ENCODE measurements at regions not wholly inside any gene's neighbourhood (a gene's known extent, or its start where the extent isn't known, plus 50 kb on each side); places are given as distances from the start of the nearest gene placed in this dataset.

GRCh38 chr13:63011996-63012395 lies 1596.3 kb upstream of the PCDH20 start:
- Histone ChIP-seq H3K36me3 (ENCODE audit: insufficient read depth, insufficient read length, low read length) (no peaks in the 10 kb centered on the region), H3K4me1 (ENCODE audit: insufficient read depth, insufficient read length) (no peaks in the 10 kb centered on the region), H3K27me3 (ENCODE audit: insufficient read depth, insufficient read length) (no peaks in the 10 kb centered on the region), H3K4me3 (ENCODE audit: insufficient read length, low read depth) (no peak overlapping the region), H3K9ac (ENCODE audit: insufficient read length, low read depth) (no peak overlapping the region), H3K9me3 (ENCODE audit: insufficient read depth, low read length) (peaks cover 10% of the 10 kb centered on the region; the same call in 1 of the 2 replicates)
- TF ChIP-seq YY1 (IDR thresholded peaks at IDR 0.05; ENCODE audit: insufficient read depth, insufficient read length), result no peak
- no peak for TF ChIP-seq ZNF274 (IDR thresholded peaks at IDR 0.05; ENCODE audit: low read depth, low read length)
- no peak for TF ChIP-seq SUZ12 (IDR thresholded peaks at IDR 0.05; ENCODE audit: extremely low read depth, insufficient read depth, insufficient read length)
- no peak for DNase-seq (ENCODE audit: low read depth, low spot score)

DNA sequence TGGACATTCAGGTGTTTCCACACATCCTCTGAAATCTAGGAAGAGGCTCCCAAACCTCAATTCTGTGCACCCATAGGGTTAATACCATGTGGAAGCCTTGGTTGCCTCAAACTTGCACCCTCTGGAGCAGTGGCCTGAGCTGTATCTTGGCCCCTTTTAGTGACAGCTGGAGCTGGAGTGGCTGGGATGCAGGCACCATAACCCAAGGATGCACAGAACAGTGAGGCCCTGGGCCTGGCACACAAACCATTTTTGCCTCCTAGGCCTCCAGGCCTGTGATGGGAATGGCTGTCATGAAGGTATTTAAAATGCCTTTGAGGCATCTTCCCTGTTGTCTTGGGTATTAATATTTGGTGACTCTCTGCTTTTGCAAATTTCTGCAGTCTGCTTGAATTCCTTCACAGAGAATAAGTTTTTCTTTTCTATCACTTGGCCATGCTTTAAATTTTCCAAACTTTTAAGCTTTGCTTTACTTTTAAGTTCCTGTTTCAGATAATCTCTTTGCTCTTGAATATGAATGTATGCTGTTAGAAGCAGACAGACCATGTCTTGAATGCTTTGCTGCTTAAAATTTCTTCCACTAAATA lies 1594.5 kb upstream of the PCDH20 start:
- Histone ChIP-seq H3K9ac (ENCODE audit: insufficient read length, low read depth) (no peak overlapping the region), H3K9me3 (ENCODE audit: insufficient read depth, low read length) (peaks cover 10% of the 10 kb centered on the region; the same call in 1 of the 2 replicates), H3K4me1 (ENCODE audit: insufficient read depth, insufficient read length) (no peaks in the 10 kb centered on the region), H3K27me3 (ENCODE audit: insufficient read depth, insufficient read length) (no peaks in the 10 kb centered on the region), H3K4me3 (ENCODE audit: insufficient read length, low read depth) (no peak overlapping the region), H3K36me3 (ENCODE audit: insufficient read depth, insufficient read length, low read length) (no peaks in the 10 kb centered on the region)
- no peak for DNase-seq (ENCODE audit: low read depth, low spot score)
- TF ChIP-seq SUZ12 (IDR thresholded peaks at IDR 0.05; ENCODE audit: extremely low read depth, insufficient read depth, insufficient read length) (no peak), YY1 (IDR thresholded peaks at IDR 0.05; ENCODE audit: insufficient read depth, insufficient read length) (no peak), ZNF274 (IDR thresholded peaks at IDR 0.05; ENCODE audit: low read depth, low read length) (no peak)

- Histone ChIP-seq H3K36me3 (ENCODE audit: insufficient read depth, insufficient read length, low read length) (no peaks in the 10 kb centered on the region), H3K4me1 (ENCODE audit: insufficient read depth, insufficient read length) (no peaks in the 10 kb centered on the region), H3K27me3 (ENCODE audit: insufficient read depth, insufficient read length) (no peaks in the 10 kb centered on the region), H3K9ac (ENCODE audit: insufficient read length, low read depth) (no peak overlapping the region), H3K4me3 (ENCODE audit: insufficient read length, low read depth) (no peak overlapping the region), H3K9me3 (ENCODE audit: insufficient read depth, low read length) (peaks cover 10% of the 10 kb centered on the region; the same call in 1 of the 2 replicates)
- no peak for TF ChIP-seq YY1 (IDR thresholded peaks at IDR 0.05; ENCODE audit: insufficient read depth, insufficient read length)
- TF ChIP-seq ZNF274 (IDR thresholded peaks at IDR 0.05; ENCODE audit: low read depth, low read length), result no peak
- TF ChIP-seq SUZ12 (IDR thresholded peaks at IDR 0.05; ENCODE audit: extremely low read depth, insufficient read depth, insufficient read length), result no peak
- DNase-seq (ENCODE audit: low read depth, low spot score), result no peak
Observed at GRCh38 chr13:63005625-63006024, 1590.0 kb upstream of the PCDH20 start.

DNA sequence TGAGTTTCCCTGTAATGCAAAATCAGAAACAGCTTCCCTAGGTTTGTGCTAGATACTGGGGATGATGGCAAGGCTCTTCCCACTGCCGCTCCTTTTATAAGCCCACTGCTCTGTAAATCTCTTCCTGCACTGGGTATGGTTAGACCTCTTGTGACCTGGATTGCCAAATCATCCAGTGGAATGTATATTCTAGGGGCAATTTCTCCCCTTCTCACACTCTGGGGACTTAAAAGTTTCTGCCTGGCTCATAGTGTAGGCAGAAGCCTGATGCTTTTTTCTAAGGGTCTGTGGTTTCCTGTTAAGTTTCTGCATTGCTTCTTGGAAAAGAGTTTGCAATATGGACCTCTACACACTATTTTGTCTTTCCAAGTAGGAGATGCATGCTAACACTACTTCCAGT lies 1582.0 kb upstream of the PCDH20 start:
- DNase-seq (ENCODE audit: low read depth, low spot score), result no peak
- Histone ChIP-seq H3K27me3 (ENCODE audit: insufficient read depth, insufficient read length) (no peaks in the 10 kb centered on the region), H3K9ac (ENCODE audit: insufficient read length, low read depth) (no peak overlapping the region), H3K36me3 (ENCODE audit: insufficient read depth, insufficient read length, low read length) (no peaks in the 10 kb centered on the region), H3K9me3 (ENCODE audit: insufficient read depth, low read length) (no peaks in the 10 kb centered on the region), H3K4me1 (ENCODE audit: insufficient read depth, insufficient read length) (no peaks in the 10 kb centered on the region), H3K4me3 (ENCODE audit: insufficient read length, low read depth) (no peak overlapping the region)
- no peak for TF ChIP-seq ZNF274 (IDR thresholded peaks at IDR 0.05; ENCODE audit: low read depth, low read length)

GRCh38 chr13:62997038-62997599 lies 1581.5 kb upstream of the PCDH20 start:
- no peak for TF ChIP-seq ZNF274 (IDR thresholded peaks at IDR 0.05; ENCODE audit: low read depth, low read length)
- TF ChIP-seq YY1 (IDR thresholded peaks at IDR 0.05; ENCODE audit: insufficient read depth, insufficient read length), result no peak
- TF ChIP-seq SUZ12 (IDR thresholded peaks at IDR 0.05; ENCODE audit: extremely low read depth, insufficient read depth, insufficient read length), result no peak
- no peak for DNase-seq (ENCODE audit: low read depth, low spot score)
- H3K9me3 ChIP-seq (ENCODE audit: insufficient read depth, low read length), result no peaks in the 10 kb centered on the region
- no peaks in the 10 kb centered on the region for H3K27me3 ChIP-seq (ENCODE audit: insufficient read depth, insufficient read length)
- no peaks in the 10 kb centered on the region for H3K36me3 ChIP-seq (ENCODE audit: insufficient read depth, insufficient read length, low read length)
- no peaks in the 10 kb centered on the region for H3K4me1 ChIP-seq (ENCODE audit: insufficient read depth, insufficient read length)
- H3K9ac ChIP-seq (ENCODE audit: insufficient read length, low read depth), result no peak overlapping the region
- no peak overlapping the region for H3K4me3 ChIP-seq (ENCODE audit: insufficient read length, low read depth)

GRCh38 chr13:62973804-62974203 lies 1558.2 kb upstream of the PCDH20 start:
- no peaks in the 10 kb centered on the region for H3K9me3 ChIP-seq (ENCODE audit: insufficient read depth, low read length)

GRCh38 chr13:62964522-62964921 lies 1548.9 kb upstream of the PCDH20 start:
- no peak for DNase-seq (ENCODE audit: low read depth, low spot score)
- H3K9ac ChIP-seq (ENCODE audit: insufficient read length, low read depth), result no peak overlapping the region
- no peak overlapping the region for H3K4me3 ChIP-seq (ENCODE audit: insufficient read length, low read depth)
- no peaks in the 10 kb centered on the region; the same call in 1 of the 2 replicates for H3K9me3 ChIP-seq (ENCODE audit: insufficient read depth, low read length)
- no peaks in the 10 kb centered on the region for H3K36me3 ChIP-seq (ENCODE audit: insufficient read depth, insufficient read length, low read length)
- H3K27me3 ChIP-seq (ENCODE audit: insufficient read depth, insufficient read length), result no peaks in the 10 kb centered on the region
- no peaks in the 10 kb centered on the region for H3K4me1 ChIP-seq (ENCODE audit: insufficient read depth, insufficient read length)
- TF ChIP-seq ZNF274 (IDR thresholded peaks at IDR 0.05; ENCODE audit: low read depth, low read length) (no peak), SUZ12 (IDR thresholded peaks at IDR 0.05; ENCODE audit: extremely low read depth, insufficient read depth, insufficient read length) (no peak), YY1 (IDR thresholded peaks at IDR 0.05; ENCODE audit: insufficient read depth, insufficient read length) (no peak)

More at GRCh38 chr13:62973804-62974203, 1558.2 kb upstream of the PCDH20 start:
- Histone ChIP-seq H3K4me3 (ENCODE audit: insufficient read length, low read depth) (no peak overlapping the region), H3K36me3 (ENCODE audit: insufficient read depth, insufficient read length, low read length) (no peaks in the 10 kb centered on the region), H3K4me1 (ENCODE audit: insufficient read depth, insufficient read length) (no peaks in the 10 kb centered on the region), H3K27me3 (ENCODE audit: insufficient read depth, insufficient read length) (no peaks in the 10 kb centered on the region), H3K9ac (ENCODE audit: insufficient read length, low read depth) (no peak overlapping the region)
- TF ChIP-seq ZNF274 (IDR thresholded peaks at IDR 0.05; ENCODE audit: low read depth, low read length), result no peak
- DNase-seq (ENCODE audit: low read depth, low spot score), result no peak
